RWPE2 (cell line): ENCODE measurements at regions not wholly inside any gene's neighbourhood (a gene's known extent, or its start where the extent isn't known, plus 50 kb on each side); places are given as distances from the start of the nearest gene placed in this dataset.

ENCODE experiments used
- ATAC-seq: fragments of 200-7000 bp; cut with Tn5 transposase; 3 replicates; pipeline ENCODE4 v1.9.1; 2021; ENCODE audit warnings: low read depth
- DNase-seq: peaks from one replicate; pipeline ENCODE4 v3.0.0-alpha.2; 2020; ENCODE audit warnings: low spot score
- H3K27ac ChIP-seq: fragments of 450-650 bp; 2 replicates; pipeline ENCODE4 v1.5.1; 2017; ENCODE audit warnings: mild to moderate bottlenecking; ENCODE audit not compliant: poor library complexity, severe bottlenecking
- H3K27me3 ChIP-seq: fragments of 250-450 bp; sonication (Bioruptor Pico); 2 replicates; pipeline ENCODE4 v1.5.1; 2021; ENCODE audit warnings: mild to moderate bottlenecking, moderate library complexity; ENCODE audit not compliant: insufficient read depth, poor library complexity, severe bottlenecking
- H3K36me3 ChIP-seq: fragments of 250-450 bp; sonication (Bioruptor Pico); 2 replicates; pipeline ENCODE4 v1.5.1; 2020; ENCODE audit warnings: low read depth, mild to moderate bottlenecking, moderate library complexity
- H3K4me1 ChIP-seq: fragments of 250-450 bp; sonication (Bioruptor Pico); 2 replicates; pipeline ENCODE4 v1.5.1; 2021; ENCODE audit warnings: mild to moderate bottlenecking, moderate library complexity; ENCODE audit not compliant: insufficient read depth, poor library complexity, severe bottlenecking
- H3K4me3 ChIP-seq: fragments of 250-450 bp; sonication (Bioruptor Pico); 2 replicates; pipeline ENCODE4 v1.5.1; 2021; ENCODE audit warnings: mild to moderate bottlenecking, moderate library complexity; ENCODE audit not compliant: severe bottlenecking
- H3K9me3 ChIP-seq: fragments of 250-450 bp; sonication (Bioruptor Pico); 2 replicates; pipeline ENCODE4 v1.5.1; 2021; ENCODE audit warnings: mild to moderate bottlenecking, moderate library complexity; ENCODE audit not compliant: severe bottlenecking
- CTCF ChIP-seq: fragments of 450-650 bp; IDR thresholded peaks from one replicate; pipeline ENCODE4 v1.5.1; 2017; ENCODE audit warnings: mild to moderate bottlenecking, moderate library complexity; ENCODE audit not compliant: poor library complexity, severe bottlenecking

- no peak overlapping the region for H3K27ac ChIP-seq
- no peak for TF ChIP-seq CTCF
- ATAC-seq (no peak; the same call in 2 of the 3 replicates), DNase-seq (no peak)
- no peaks in the 10 kb centered on the region for H3K27me3 ChIP-seq
- H3K4me1 ChIP-seq = peaks cover 16% of the 10 kb centered on the region
- no peaks in the 10 kb centered on the region for H3K9me3 ChIP-seq
- no peaks in the 10 kb centered on the region for H3K36me3 ChIP-seq
- H3K4me3 ChIP-seq = no peak overlapping the region
Observed at GRCh38 chr1:216898801-216899200, 175.6 kb upstream of the ESRRG start.

GRCh38 chr1:216896146-216896545, 172.9 kb upstream of the ESRRG start:
- Histone ChIP-seq H3K27ac (no peak overlapping the region), H3K9me3 (no peaks in the 10 kb centered on the region), H3K36me3 (no peaks in the 10 kb centered on the region), H3K4me3 (no peak overlapping the region), H3K27me3 (no peaks in the 10 kb centered on the region), H3K4me1 (peaks cover 4% of the 10 kb centered on the region)
- ATAC-seq (no peak), DNase-seq (no peak)
- TF ChIP-seq CTCF = no peak

- Histone ChIP-seq H3K27me3 (no peaks in the 10 kb centered on the region), H3K9me3 (no peaks in the 10 kb centered on the region), H3K27ac (no peak overlapping the region), H3K4me1 (peaks cover 4% of the 10 kb centered on the region), H3K36me3 (no peaks in the 10 kb centered on the region), H3K4me3 (no peak overlapping the region)
- no peak for ATAC-seq
- TF ChIP-seq CTCF = no peak
- DNase-seq = no peak
Observed at GRCh38 chr1:216894494-216894893, 171.3 kb upstream of the ESRRG start.

- DNase-seq (no peak), ATAC-seq (no peak)
- TF ChIP-seq CTCF = no peak
- Histone ChIP-seq H3K4me3 (no peak overlapping the region), H3K9me3 (no peaks in the 10 kb centered on the region), H3K27ac (no peak overlapping the region), H3K4me1 (no peaks in the 10 kb centered on the region), H3K27me3 (no peaks in the 10 kb centered on the region), H3K36me3 (no peaks in the 10 kb centered on the region)
Observed at GRCh38 chr1:216892581-216893160, 169.4 kb upstream of the ESRRG start.

- no peak overlapping the region for H3K4me3 ChIP-seq
- no peak for TF ChIP-seq CTCF
- H3K36me3 ChIP-seq = no peaks in the 10 kb centered on the region
- no peak for DNase-seq
- no peaks in the 10 kb centered on the region for H3K4me1 ChIP-seq
- no peak overlapping the region for H3K27ac ChIP-seq
- H3K9me3 ChIP-seq = no peaks in the 10 kb centered on the region
- H3K27me3 ChIP-seq = no peaks in the 10 kb centered on the region
- ATAC-seq = no peak
Observed at GRCh38 chr1:216890871-216891270, 167.6 kb upstream of the ESRRG start.
